ENCODE measurements at regions not wholly inside any gene's neighbourhood (a gene's known extent, or its start where the extent isn't known, plus 50 kb on each side); places are given as distances from the start of the nearest gene placed in this dataset.

- no peak for DNase-seq (ENCODE audit: extremely low read depth, low read depth)
- no peak for TF ChIP-seq CTCF (IDR thresholded peaks at IDR 0.05; ENCODE audit: low read depth, low read length)
Observed at GRCh38 chr13:110097013-110097412, 209.9 kb downstream of the COL4A1 start.

- TF ChIP-seq CTCF (IDR thresholded peaks at IDR 0.05; ENCODE audit: low read depth, low read length), result no peak
- no peak for DNase-seq (ENCODE audit: extremely low read depth, low read depth)
Observed at GRCh38 chr13:110092831-110093247, 214.1 kb downstream of the COL4A1 start.

- no peak for TF ChIP-seq CTCF (IDR thresholded peaks at IDR 0.05; ENCODE audit: low read depth, low read length)
- no peak for DNase-seq (ENCODE audit: extremely low read depth, low read depth)
Observed at GRCh38 chr13:110089815-110090214, 217.1 kb downstream of the COL4A1 start.

GRCh38 chr13:110089100-110089499, 217.9 kb downstream of the COL4A1 start:
- TF ChIP-seq CTCF (IDR thresholded peaks at IDR 0.05; ENCODE audit: low read depth, low read length), result no peak

GRCh38 chr13:110073982-110074381, 233.0 kb downstream of the COL4A1 start:
- no peak for TF ChIP-seq CTCF (IDR thresholded peaks at IDR 0.05; ENCODE audit: low read depth, low read length)

More at GRCh38 chr13:110089100-110089499, 217.9 kb downstream of the COL4A1 start:
- no peak for DNase-seq (ENCODE audit: extremely low read depth, low read depth)

GRCh38 chr13:110070511-110071120, 236.3 kb downstream of the COL4A1 start:
- DNase-seq (ENCODE audit: extremely low read depth, low read depth), result peak; percentile 11
- TF ChIP-seq CTCF (IDR thresholded peaks at IDR 0.05; ENCODE audit: low read depth, low read length), result no peak

More at GRCh38 chr13:110073982-110074381, 233.0 kb downstream of the COL4A1 start:
- no peak for DNase-seq (ENCODE audit: extremely low read depth, low read depth)

- no peak for DNase-seq (ENCODE audit: extremely low read depth, low read depth)
- TF ChIP-seq CTCF (IDR thresholded peaks at IDR 0.05; ENCODE audit: low read depth, low read length), result no peak
Observed at GRCh38 chr13:110070046-110070445, 236.9 kb downstream of the COL4A1 start.
